H1 (cell line): ENCODE measurements at regions not wholly inside any gene's neighbourhood (a gene's known extent, or its start where the extent isn't known, plus 50 kb on each side); places are given as distances from the start of the nearest gene placed in this dataset.

Experiments
- CTCF ChIA-PET: fragments of 300-600 bp; sonication (Branson Sonifier 250); formaldehyde crosslinking; loops from one replicate; lab custom pipeline; 2021; ENCODE audit not compliant: partially characterized antibody; lab: Charles Lee
- POLR2A ChIA-PET: fragments of 300-600 bp; sonication (Branson Sonifier 250); formaldehyde crosslinking; loops from one replicate; lab custom pipeline; 2021; ENCODE audit warnings: inconsistent platforms; ENCODE audit not compliant: partially characterized antibody; lab: Charles Lee
- DNase-seq, 2 experiments: peaks; one replicate each; pipeline versions ENCODE4 v3.0.0 to v3.0.0-alpha.2; 2010 to 2022; ENCODE audit warnings: low spot score in 2 of 2, low read depth in 1 of 2, mixed read lengths in 1 of 2
- FAIRE-seq: peaks from 2 replicates; lab custom pipeline; 2011; peaks lifted over from hg19 to GRCh38; lab: Jason Lieb, UNC
- H2AFZ ChIP-seq: 2 replicates; pipeline ENCODE4 v1.8.1; 2012; ENCODE audit warnings: low read length, inconsistent platforms
- H2AK5ac ChIP-seq: 2 replicates; pipeline ENCODE4 v1.6.1; 2013; ENCODE audit warnings: low read depth, low read length
- H2BK120ac ChIP-seq: replicated peaks from 2 replicates; pipeline ENCODE3; 2013; ENCODE audit warnings: low read depth, low read length, inconsistent platforms
- H2BK12ac ChIP-seq: 2 replicates; pipeline ENCODE4 v1.6.1; 2013; ENCODE audit warnings: low read depth, low read length
- H2BK15ac ChIP-seq: 2 replicates; pipeline ENCODE4 v1.6.1; 2013; ENCODE audit warnings: low read length
- H2BK20ac ChIP-seq: 2 replicates; pipeline ENCODE4 v1.6.1; 2013; ENCODE audit warnings: low read length
- H2BK5ac ChIP-seq: 2 replicates; pipeline ENCODE4 v1.6.1; 2013; ENCODE audit warnings: low read depth, low read length
- H3K14ac ChIP-seq: 2 replicates; pipeline ENCODE4 v1.6.1; 2013; ENCODE audit warnings: inconsistent platforms; ENCODE audit not compliant: insufficient read length
- H3K18ac ChIP-seq: 2 replicates; pipeline ENCODE4 v1.6.1; 2013; ENCODE audit warnings: low read length; ENCODE audit errors: extremely low read depth
- H3K23ac ChIP-seq: 2 replicates; pipeline ENCODE4 v1.6.1; 2013; ENCODE audit warnings: inconsistent platforms; ENCODE audit not compliant: insufficient read length
- H3K23me2 ChIP-seq: 2 replicates; pipeline ENCODE4 v1.6.1; 2013; ENCODE audit warnings: low read depth, low read length
- H3K27ac ChIP-seq: 2 replicates; pipeline ENCODE4 v1.6.1; 2011; ENCODE audit warnings: low read depth, low read length, inconsistent platforms
- H3K27me3 ChIP-seq, 4 experiments: replicated peaks in 1 of 4; 1 replicate in 1 of 4; 2 replicates in 3 of 4; pipeline versions ENCODE4 v1.6.1 to v1.8.1; 2011 to 2013; ENCODE audit warnings: low read length in 3 of 4, mild to moderate bottlenecking in 3 of 4, inconsistent platforms in 2 of 4, mixed read lengths in 2 of 4, moderate library complexity in 1 of 4; ENCODE audit not compliant: control insufficient read depth in 3 of 4, insufficient read depth in 3 of 4; ENCODE audit errors: extremely low read depth in 1 of 4
- H3K36me3 ChIP-seq, 4 experiments: 2 replicates each; pipeline versions ENCODE4 v1.6.1 to v1.8.1; 2011 to 2013; ENCODE audit warnings: mild to moderate bottlenecking in 4 of 4, low read length in 3 of 4, moderate library complexity in 2 of 4, control low read depth in 1 of 4, inconsistent platforms in 1 of 4; ENCODE audit not compliant: insufficient read depth in 4 of 4, control insufficient read depth in 2 of 4
- H3K4ac ChIP-seq: replicated peaks from 2 replicates; pipeline ENCODE3; 2013; ENCODE audit warnings: low read length, low read depth, mixed read lengths, inconsistent platforms; ENCODE audit not compliant: insufficient read length
- H3K4me1 ChIP-seq, 4 experiments: replicated peaks in 1 of 4; 1 replicate in 1 of 4; 2 replicates in 3 of 4; pipeline versions ENCODE4 v1.6.1 to v1.8.1; 2011 to 2013; ENCODE audit warnings: low read length in 3 of 4, inconsistent platforms in 2 of 4, mixed read lengths in 1 of 4; ENCODE audit not compliant: insufficient read depth in 4 of 4, control insufficient read depth in 3 of 4
- H3K4me2 ChIP-seq, 2 experiments: 2 replicates each; pipeline versions ENCODE4 v1.6.1 to v1.8.1; 2011 to 2013; ENCODE audit warnings: low read depth in 2 of 2, low read length in 2 of 2, control low read depth in 1 of 2, inconsistent platforms in 1 of 2, mild to moderate bottlenecking in 1 of 2; ENCODE audit not compliant: insufficient read depth in 1 of 2
- H3K4me3 ChIP-seq, 4 experiments: fragments of 200-600, 300-600 bp in 1 of 4; sonication (generic), shearing (Covaris generic), sonication (Bioruptor Twin) in 1 of 4; 2 replicates each; pipeline versions ENCODE4 v1.5.1 to v1.8.1; 2011 to 2016; ENCODE audit warnings: low read length in 4 of 4, low read depth in 3 of 4, control low read depth in 2 of 4, inconsistent platforms in 2 of 4, mild to moderate bottlenecking in 2 of 4, mixed read lengths in 1 of 4, moderate library complexity in 1 of 4; ENCODE audit not compliant: insufficient read depth in 2 of 4; ENCODE audit errors: extremely low read depth in 1 of 4
- H3K56ac ChIP-seq: replicated peaks from 2 replicates; pipeline ENCODE3; 2013; ENCODE audit warnings: low read depth, mild to moderate bottlenecking, mixed read lengths, low read length, inconsistent platforms; ENCODE audit not compliant: insufficient read length
- H3K79me1 ChIP-seq: 2 replicates; pipeline ENCODE4 v1.6.1; 2013; ENCODE audit warnings: low read depth, low read length, control low read depth
- H3K79me2 ChIP-seq, 2 experiments: 2 replicates each; pipeline versions ENCODE4 v1.6.1 to v1.8.1; 2012 to 2013; ENCODE audit warnings: low read length in 2 of 2, mild to moderate bottlenecking in 2 of 2, inconsistent platforms in 1 of 2; ENCODE audit not compliant: insufficient read depth in 2 of 2, control insufficient read depth in 1 of 2
- H3K9ac ChIP-seq, 4 experiments: replicated peaks in 1 of 4; 1 replicate in 1 of 4; 2 replicates in 3 of 4; pipeline versions ENCODE4 v1.6.1 to v1.8.1; 2011 to 2013; ENCODE audit warnings: low read depth in 3 of 4, low read length in 3 of 4, control low read depth in 2 of 4, mild to moderate bottlenecking in 2 of 4, moderate library complexity in 2 of 4, inconsistent platforms in 1 of 4; ENCODE audit errors: extremely low read depth in 1 of 4
- H3K9me3 ChIP-seq, 2 experiments: 2 replicates each; pipeline versions ENCODE4 v1.6.1 to v1.8.1; 2012 to 2013; ENCODE audit warnings: mild to moderate bottlenecking in 2 of 2, moderate library complexity in 2 of 2, control low read depth in 1 of 2, inconsistent platforms in 1 of 2, low read depth in 1 of 2, low read length in 1 of 2, mixed read lengths in 1 of 2; ENCODE audit not compliant: insufficient read depth in 2 of 2
- H4K20me1 ChIP-seq, 2 experiments: replicated peaks in 1 of 2; 2 replicates each; pipeline versions ENCODE3 to v1.8.1; 2011 to 2013; ENCODE audit warnings: inconsistent platforms in 2 of 2, low read length in 2 of 2, mild to moderate bottlenecking in 1 of 2; ENCODE audit not compliant: insufficient read depth in 2 of 2, control insufficient read depth in 1 of 2
- H4K5ac ChIP-seq: 2 replicates; pipeline ENCODE4 v1.6.1; 2013; ENCODE audit warnings: low read length, low read depth, mixed read lengths, inconsistent platforms; ENCODE audit not compliant: insufficient read length
- H4K8ac ChIP-seq: 2 replicates; pipeline ENCODE4 v1.8.0; 2013; ENCODE audit warnings: mild to moderate bottlenecking, moderate library complexity, low read length, inconsistent platforms; ENCODE audit not compliant: insufficient read depth; ENCODE audit errors: extremely low read depth
- H4K91ac ChIP-seq: replicated peaks from 2 replicates; pipeline ENCODE3; 2013; ENCODE audit warnings: low read length, mixed read lengths, inconsistent platforms; ENCODE audit not compliant: insufficient read length
- MAFK ChIP-seq: IDR thresholded peaks from 2 replicates; pipeline ENCODE4 v1.6.1; 2012; ENCODE audit warnings: low read depth, mild to moderate bottlenecking, improper control_type of control experiment, low read length
- SP4 ChIP-seq: IDR thresholded peaks from 2 replicates; pipeline ENCODE4 v1.6.1; 2012; ENCODE audit warnings: low read length, inconsistent platforms
- TBP ChIP-seq: IDR thresholded peaks from 2 replicates; pipeline ENCODE4 v1.6.1; 2011; ENCODE audit warnings: low read depth, low read length, improper control_type of control experiment
- YY1 ChIP-seq: IDR thresholded peaks from 2 replicates; pipeline ENCODE4 v1.6.1; 2011; ENCODE audit warnings: low read depth, mild to moderate bottlenecking, low read length

- Histone ChIP-seq H3K4ac (no peak overlapping the region), H3K56ac (no peak overlapping the region), H3K4me2 (no peak overlapping the region), H3K36me3 (no peaks in the 10 kb centered on the region), H4K20me1 (no peaks in the 10 kb centered on the region), H2BK15ac (no peak overlapping the region), H4K91ac (no peak overlapping the region), H2BK5ac (no peak overlapping the region), H3K4me3 (no peak overlapping the region), H3K79me1 (no peaks in the 10 kb centered on the region), H4K5ac (no peak overlapping the region), H2BK120ac (no peak overlapping the region), H3K18ac (no peak overlapping the region), H3K23me2 (no peaks in the 10 kb centered on the region), H2BK12ac (no peak overlapping the region), H3K9ac (no peak overlapping the region), H3K27ac (no peak overlapping the region), H2AFZ (no peak overlapping the region), H2BK20ac (no peak overlapping the region), H3K14ac (no peak overlapping the region), H3K4me1 (no peaks in the 10 kb centered on the region), H3K23ac (no peak overlapping the region), H2AK5ac (no peak overlapping the region), H4K8ac (no peak overlapping the region), H3K9me3 (peaks cover 3% of the 10 kb centered on the region in 2 experiments; a peak in 1 of 4 replicates), H3K27me3 (no peaks in the 10 kb centered on the region), H3K79me2 (no peaks in the 10 kb centered on the region)
- POLR2A ChIA-PET: no interaction called here
- TF ChIP-seq MAFK (no peak), SP4 (no peak), TBP (no peak), YY1 (no peak)
- DNase-seq (no peak), FAIRE-seq (no peak)
- CTCF ChIA-PET: interaction anchor here (0.6 to 1.3 kb wide), 4 partner anchors 77 to 915 kb away, joined by 3 to 4 read pairs (median 3); no protein-coding TSS in a partner anchor
These were observed 288.9 kb upstream of the CCDC196 start for GRCh38 chr14:66197276-66197675.
